Skeletal muscle tissue (tissue), 3 donors: ENCODE measurements at regions not wholly inside any gene's neighbourhood (a gene's known extent, or its start where the extent isn't known, plus 50 kb on each side); places are given as distances from the start of the nearest gene placed in this dataset.
"Not testable (repeated sequence)": the region's sequence is repeated elsewhere in the genome, so short reads cannot be mapped to it uniquely, and the experiment has no call there.

ENCODE experiments used
- H3K27ac ChIP-seq: one replicate; pipeline ENCODE4 v1.7.0; 2013; ENCODE audit warnings: mild to moderate bottlenecking, low read depth, low read length, inconsistent platforms
- H3K27me3 ChIP-seq, 3 donors: one replicate each; pipeline ENCODE4 v1.7.0; 2013; ENCODE audit warnings: low read length in 3 of 3; ENCODE audit not compliant: control insufficient read depth in 3 of 3, insufficient read depth in 3 of 3
- H3K36me3 ChIP-seq, 3 donors: one replicate each; pipeline ENCODE4 v1.7.0; 2013; ENCODE audit warnings: low read length in 3 of 3; ENCODE audit not compliant: control insufficient read depth in 3 of 3, insufficient read depth in 3 of 3
- H3K4me1 ChIP-seq, 3 donors: one replicate each; pipeline ENCODE4 v1.7.0; 2013; ENCODE audit warnings: low read length in 3 of 3, mild to moderate bottlenecking in 3 of 3; ENCODE audit not compliant: control insufficient read depth in 3 of 3, insufficient read depth in 3 of 3
- H3K4me3 ChIP-seq, 3 donors: one replicate each; pipeline ENCODE4 v1.7.0; 2013; ENCODE audit warnings: low read length in 3 of 3
- H3K9ac ChIP-seq, 3 donors: one replicate each; pipeline ENCODE4 v1.7.0; 2013; ENCODE audit warnings: low read length in 3 of 3, mild to moderate bottlenecking in 3 of 3, moderate library complexity in 2 of 3, low read depth in 1 of 3
- H3K9me3 ChIP-seq, 3 donors: one replicate each; pipeline ENCODE4 v1.7.0; 2013; ENCODE audit warnings: low read length in 3 of 3; ENCODE audit not compliant: control insufficient read depth in 3 of 3
- donor health status: Osteomylitis.

DNA sequence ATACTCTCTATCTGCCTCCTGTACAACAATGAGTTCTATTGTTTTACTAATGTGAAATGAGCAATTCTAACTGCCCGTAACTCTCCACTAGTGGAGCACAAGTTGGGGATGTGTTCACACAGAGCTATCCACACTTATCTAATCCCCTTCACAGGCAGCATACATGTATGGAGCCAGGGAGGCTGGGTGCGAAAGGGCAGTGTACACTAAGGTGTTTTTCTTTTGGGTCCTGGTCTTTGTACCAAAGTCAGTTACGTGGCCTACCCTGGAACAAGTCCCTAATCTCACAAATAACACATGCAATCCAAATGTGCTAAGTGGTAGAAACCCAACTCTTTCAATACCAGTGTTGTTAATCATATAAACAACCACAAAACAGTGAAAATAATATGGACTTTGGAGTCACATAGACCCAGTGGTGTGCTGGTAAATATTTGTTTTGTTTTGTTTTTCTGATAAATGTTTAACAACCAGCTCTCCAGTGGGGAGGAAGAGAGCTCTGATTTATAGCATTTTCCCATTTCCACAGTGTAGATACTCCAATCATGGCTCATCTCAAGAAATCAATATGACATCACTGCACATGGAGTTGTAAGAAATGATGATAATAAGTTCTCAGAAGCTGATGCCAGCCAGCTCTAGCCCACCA, 319.9 kb upstream of the DUSP10 start:
- H3K36me3 ChIP-seq, result no peaks in the 10 kb centered on the region

DNA sequence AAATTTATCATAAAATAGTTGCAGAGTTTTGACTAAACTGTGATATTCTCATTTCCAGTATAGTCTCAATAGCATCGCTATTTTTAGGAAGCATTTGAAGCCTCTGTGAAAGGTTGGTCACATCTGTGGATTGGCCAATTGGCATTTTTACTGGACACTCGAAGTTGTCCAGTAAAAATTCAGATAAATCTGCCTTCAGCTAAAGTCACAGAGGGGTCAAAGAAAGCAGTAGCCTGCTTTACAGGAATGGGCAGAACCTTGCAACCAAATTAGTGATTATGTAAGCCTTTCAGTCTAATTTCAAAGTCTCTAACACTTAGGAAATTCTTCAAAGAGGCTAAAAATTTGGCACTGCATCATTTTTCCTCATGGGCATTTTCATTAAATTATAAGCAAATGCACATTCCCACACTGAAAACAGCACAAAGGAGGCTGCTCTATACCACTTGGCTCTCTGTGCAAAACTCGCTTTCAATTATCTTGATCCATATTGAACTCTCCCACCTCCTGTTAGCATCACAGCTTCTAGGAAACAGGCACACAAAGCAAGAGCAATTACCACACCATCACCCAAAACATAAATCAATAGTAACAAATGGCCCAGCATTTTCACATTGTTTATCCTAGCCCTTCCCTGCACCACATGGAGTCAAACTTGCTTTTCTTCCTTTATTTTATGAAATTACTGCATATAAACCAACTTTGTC, 318.5 kb upstream of the DUSP10 start:
- no peak overlapping the region for H3K4me3 ChIP-seq
- H3K9me3 ChIP-seq, result peaks cover 0 to 2% (median 0%) of the 10 kb centered on the region in 3 donors
- no peaks in the 10 kb centered on the region for H3K27me3 ChIP-seq
- no peaks in the 10 kb centered on the region for H3K36me3 ChIP-seq
- H3K4me1 ChIP-seq, result no peaks in the 10 kb centered on the region
- H3K9ac ChIP-seq, result no peak overlapping the region
- H3K27ac ChIP-seq, result no peak overlapping the region

More for the DNA sequence above, 319.9 kb upstream of the DUSP10 start:
- no peak overlapping the region for H3K9ac ChIP-seq
- no peaks in the 10 kb centered on the region for H3K4me1 ChIP-seq
- no peak overlapping the region for H3K4me3 ChIP-seq
- peaks cover 0 to 2% (median 0%) of the 10 kb centered on the region in 3 donors for H3K9me3 ChIP-seq
- H3K27ac ChIP-seq, result no peak overlapping the region
- no peaks in the 10 kb centered on the region for H3K27me3 ChIP-seq

DNA sequence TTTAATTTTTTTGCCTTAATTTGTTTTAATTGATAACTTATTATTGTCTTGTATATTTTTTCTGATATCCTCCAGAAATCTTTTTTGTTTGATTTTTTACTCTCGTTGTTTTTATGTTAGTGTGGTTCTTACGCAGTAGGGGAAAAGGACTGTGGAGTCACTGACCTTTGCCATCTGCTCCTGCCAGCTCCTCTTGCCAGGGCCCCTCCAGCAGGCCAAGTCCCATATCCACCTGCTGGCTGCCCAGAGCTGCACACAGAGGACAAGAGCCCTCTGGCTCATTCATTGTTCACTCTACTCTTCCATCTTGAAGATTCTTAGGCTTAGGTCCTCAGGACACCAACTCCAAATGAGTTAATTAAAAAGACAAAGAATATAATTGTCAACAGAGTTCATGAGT, 316.4 kb upstream of the DUSP10 start:
- no peak overlapping the region for H3K4me3 ChIP-seq
- no peaks in the 10 kb centered on the region for H3K27me3 ChIP-seq
- H3K9ac ChIP-seq, result no peak overlapping the region
- no peaks in the 10 kb centered on the region for H3K9me3 ChIP-seq
- no peaks in the 10 kb centered on the region for H3K4me1 ChIP-seq
- H3K36me3 ChIP-seq, result no peaks in the 10 kb centered on the region
- H3K27ac ChIP-seq, result no peak overlapping the region

DNA sequence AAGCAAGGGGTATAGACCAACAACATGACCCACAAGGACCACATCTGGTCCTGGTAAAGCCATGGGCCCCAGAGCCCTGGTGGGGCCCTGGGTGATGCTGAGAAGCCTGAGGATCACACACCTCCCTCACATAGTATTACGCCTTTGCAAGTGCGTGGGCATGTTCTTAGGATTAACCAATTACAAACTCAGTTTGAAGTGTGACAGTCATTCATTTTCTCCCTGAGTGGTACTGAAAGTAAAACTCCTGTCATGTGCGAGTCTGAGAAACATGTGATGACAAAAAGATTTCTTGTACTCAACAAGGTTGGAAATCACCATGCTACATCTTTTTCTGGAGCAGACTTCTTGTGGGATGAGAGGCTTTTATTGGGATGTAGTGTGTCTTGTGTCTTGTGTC, 315.3 kb upstream of the DUSP10 start:
- no peaks in the 10 kb centered on the region for H3K4me1 ChIP-seq
- no peaks in the 10 kb centered on the region for H3K36me3 ChIP-seq
- no peak overlapping the region for H3K9ac ChIP-seq
- no peak overlapping the region for H3K27ac ChIP-seq
- no peak overlapping the region for H3K4me3 ChIP-seq
- no peaks in the 10 kb centered on the region for H3K27me3 ChIP-seq
- H3K9me3 ChIP-seq, result no peaks in the 10 kb centered on the region

DNA sequence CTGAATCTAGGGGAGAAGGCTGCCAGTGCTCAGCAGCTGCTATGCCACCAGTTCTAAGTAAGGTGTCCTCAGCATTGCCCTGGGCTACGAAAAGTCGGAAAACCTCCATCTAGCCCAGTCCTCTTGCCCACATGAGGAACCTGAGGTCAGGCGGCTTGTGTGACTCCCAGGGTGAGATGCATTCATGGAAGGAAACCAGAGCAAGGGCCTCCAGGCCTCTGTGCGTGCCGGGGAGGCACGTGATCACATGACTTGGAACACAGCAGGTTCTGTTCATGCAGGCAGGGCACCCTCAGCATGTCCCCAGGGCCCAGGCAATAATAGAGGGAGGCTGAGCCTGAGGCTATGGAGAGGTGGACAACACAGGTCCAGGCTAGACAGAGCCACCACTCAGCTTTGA, 312.5 kb upstream of the DUSP10 start:
- Histone ChIP-seq H3K27ac (no peak overlapping the region), H3K27me3 (no peaks in the 10 kb centered on the region), H3K9ac (no peak overlapping the region), H3K36me3 (no peaks in the 10 kb centered on the region), H3K9me3 (no peaks in the 10 kb centered on the region), H3K4me1 (no peaks in the 10 kb centered on the region), H3K4me3 (no peak overlapping the region)

DNA sequence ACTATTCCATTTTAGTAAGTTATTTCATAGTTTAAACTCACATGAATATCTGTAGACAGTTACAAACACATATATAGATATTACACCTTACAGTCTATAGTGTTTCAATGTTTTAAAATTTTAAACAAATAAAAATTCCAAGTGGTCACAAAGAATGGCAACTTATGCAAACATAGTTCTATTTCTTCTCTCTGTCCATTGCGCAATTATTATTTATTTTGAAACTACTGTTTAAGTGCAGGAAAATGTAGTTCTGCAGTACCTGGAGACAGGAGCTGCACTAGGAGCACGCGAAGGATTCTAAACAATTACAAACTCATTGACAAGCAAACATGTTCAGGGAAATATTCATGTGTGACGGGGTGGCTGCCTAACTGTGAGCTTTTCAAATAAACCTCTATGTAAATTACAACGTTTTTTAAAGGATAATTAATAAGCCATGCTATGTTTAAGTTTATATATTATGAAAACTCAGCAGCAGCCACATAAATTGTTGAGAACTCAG, 312.0 kb upstream of the DUSP10 start:
- Histone ChIP-seq H3K9ac (no peak overlapping the region), H3K9me3 (no peaks in the 10 kb centered on the region), H3K27ac (no peak overlapping the region), H3K4me3 (no peak overlapping the region), H3K4me1 (no peaks in the 10 kb centered on the region), H3K36me3 (no peaks in the 10 kb centered on the region), H3K27me3 (no peaks in the 10 kb centered on the region)

DNA sequence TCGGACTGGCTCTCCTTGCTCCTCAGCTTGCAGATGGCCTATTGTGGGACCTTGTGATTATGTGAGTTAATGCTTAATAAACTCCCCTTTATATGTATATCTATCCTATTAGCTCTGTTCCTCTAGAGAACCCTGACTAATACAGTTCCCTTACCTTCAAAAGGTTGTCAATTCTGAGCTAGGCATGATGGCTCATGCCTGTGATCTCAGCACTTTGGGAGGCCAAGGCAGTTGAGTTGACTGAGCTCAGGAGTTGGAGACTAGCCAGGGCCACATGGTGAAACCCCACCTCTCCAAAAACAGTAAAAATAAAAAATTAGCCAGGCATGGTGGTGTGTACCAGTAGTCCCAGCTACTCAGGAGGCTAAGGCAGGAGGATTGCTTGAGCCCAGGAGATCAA, 309.4 kb upstream of the DUSP10 start:
- H3K9ac ChIP-seq, H3K4me1 ChIP-seq, H3K36me3 ChIP-seq, H3K9me3 ChIP-seq, H3K27me3 ChIP-seq, H3K4me3 ChIP-seq, H3K27ac ChIP-seq: not testable (repeated sequence)

DNA sequence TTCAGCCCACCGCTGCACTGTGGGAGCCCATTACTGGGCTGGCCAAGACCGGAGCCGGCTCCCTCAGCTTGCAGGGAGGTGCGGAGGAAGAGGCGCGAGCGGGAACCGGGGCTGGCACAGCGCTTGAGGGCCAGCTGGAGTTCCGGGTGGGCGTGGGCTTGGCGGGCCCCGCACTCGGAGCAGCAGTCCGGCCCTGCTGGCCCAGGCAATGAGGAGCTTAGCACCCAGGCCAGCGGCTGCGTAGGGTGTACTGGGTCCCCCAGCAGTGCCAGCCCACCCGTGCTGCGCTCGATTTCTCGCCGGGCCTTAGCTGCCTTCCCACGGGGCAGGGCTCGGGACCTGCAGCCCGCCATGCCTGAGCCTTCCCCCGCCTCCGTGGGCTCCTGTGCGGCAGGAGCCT, 307.8 kb upstream of the DUSP10 start:
- H3K4me1 ChIP-seq, result not testable (repeated sequence)

DNA sequence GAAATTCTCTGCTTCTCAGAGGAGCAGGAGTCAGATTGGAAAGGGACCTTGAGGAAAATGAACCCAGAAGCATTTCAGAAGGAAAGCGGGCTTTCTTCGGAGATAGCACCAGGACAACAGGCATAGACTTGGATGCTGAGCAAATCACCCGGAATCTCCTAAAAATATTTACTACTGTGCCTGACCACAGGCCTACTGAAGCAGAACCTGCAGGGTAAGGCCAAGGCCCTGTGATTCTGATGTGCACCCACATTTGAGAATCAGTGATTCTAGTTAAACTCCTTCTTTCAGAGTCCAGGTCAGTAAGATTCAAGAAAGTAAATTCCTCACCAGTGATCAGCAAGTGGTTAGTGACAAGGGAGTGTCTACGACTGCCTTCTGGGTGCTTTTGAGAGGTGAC, 307.3 kb upstream of the DUSP10 start:
- Histone ChIP-seq H3K27ac (no peak overlapping the region), H3K4me1 (peaks cover 0 to 13% (median 2%) of the 10 kb centered on the region in 3 donors), H3K36me3 (no peaks in the 10 kb centered on the region), H3K9me3 (no peaks in the 10 kb centered on the region), H3K9ac (no peak overlapping the region), H3K27me3 (no peaks in the 10 kb centered on the region), H3K4me3 (no peak overlapping the region)

More for the DNA sequence above, 307.8 kb upstream of the DUSP10 start:
- not testable (repeated sequence) for H3K4me3 ChIP-seq, H3K36me3 ChIP-seq, H3K9me3 ChIP-seq, H3K27ac ChIP-seq, H3K27me3 ChIP-seq, H3K9ac ChIP-seq

DNA sequence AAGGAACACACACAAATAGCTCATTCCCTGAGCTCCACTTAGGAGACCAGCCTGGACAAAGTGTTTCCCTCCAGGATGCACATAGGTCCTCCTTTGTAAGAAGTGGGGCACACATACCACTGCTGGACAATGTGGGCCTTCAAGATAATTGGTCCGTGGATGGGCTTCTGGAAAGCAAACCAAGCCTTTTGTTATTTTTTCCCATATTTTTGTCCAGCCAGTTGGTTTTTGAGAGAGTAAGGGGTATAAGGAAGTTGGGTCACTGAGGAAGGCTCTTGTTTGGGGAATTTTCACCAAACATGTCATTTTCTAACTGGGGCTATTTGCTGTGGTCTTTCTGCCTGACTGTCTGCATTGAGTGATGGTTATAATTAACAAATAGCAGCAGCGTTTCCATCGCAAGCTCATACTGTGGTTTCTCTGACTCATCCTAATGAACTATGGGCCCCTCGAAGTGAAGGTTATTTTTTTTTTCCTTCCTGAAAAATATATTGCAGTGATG, 306.3 kb upstream of the DUSP10 start:
- Histone ChIP-seq H3K4me3 (no peak overlapping the region), H3K36me3 (no peaks in the 10 kb centered on the region), H3K27ac (no peak overlapping the region), H3K27me3 (no peaks in the 10 kb centered on the region), H3K9me3 (no peaks in the 10 kb centered on the region), H3K9ac (no peak overlapping the region), H3K4me1 (peaks cover 6 to 23% (median 12%) of the 10 kb centered on the region in 3 donors)
